Glutamatergic neuron (in vitro differentiated cells): ENCODE measurements at regions not wholly inside any gene's neighbourhood (a gene's known extent, or its start where the extent isn't known, plus 50 kb on each side); places are given as distances from the start of the nearest gene placed in this dataset.

Experiments used
- DNase-seq: peaks from one replicate; pipeline ENCODE4 v3.0.0; 2022
- H3K27ac Mint-ChIP-seq: one replicate; pipeline ENCODE4 v1.8.0; 2020; ENCODE audit warnings: mild to moderate bottlenecking, mixed read lengths, inconsistent platforms; ENCODE audit not compliant: unreplicated experiment
- H3K27me3 Mint-ChIP-seq: one replicate; pipeline ENCODE4 v1.8.0; 2020; ENCODE audit warnings: mild to moderate bottlenecking, moderate library complexity, mixed read lengths, inconsistent platforms; ENCODE audit not compliant: unreplicated experiment
- H3K36me3 Mint-ChIP-seq: one replicate; pipeline ENCODE4 v1.8.0; 2020; ENCODE audit warnings: mild to moderate bottlenecking, mixed read lengths, inconsistent platforms; ENCODE audit not compliant: unreplicated experiment
- H3K4me1 Mint-ChIP-seq: one replicate; pipeline ENCODE4 v1.8.0; 2020; ENCODE audit warnings: mild to moderate bottlenecking, low read depth, mixed read lengths, inconsistent platforms; ENCODE audit not compliant: unreplicated experiment
- H3K4me3 Mint-ChIP-seq: one replicate; pipeline ENCODE4 v1.8.0; 2020; ENCODE audit warnings: mild to moderate bottlenecking, mixed read lengths, inconsistent platforms; ENCODE audit not compliant: unreplicated experiment
- H3K9me3 Mint-ChIP-seq: one replicate; pipeline ENCODE4 v1.8.0; 2020; ENCODE audit warnings: mild to moderate bottlenecking, moderate library complexity, mixed read lengths, inconsistent platforms; ENCODE audit not compliant: unreplicated experiment
- TF ChIP-seq, protein P1 (sequence below): fragments of 200-600 bp; sonication (generic); IDR thresholded peaks from one replicate; pipeline ENCODE4 v1.5.0; 2021; ENCODE audit not compliant: partially characterized antibody, unreplicated experiment

DNA sequence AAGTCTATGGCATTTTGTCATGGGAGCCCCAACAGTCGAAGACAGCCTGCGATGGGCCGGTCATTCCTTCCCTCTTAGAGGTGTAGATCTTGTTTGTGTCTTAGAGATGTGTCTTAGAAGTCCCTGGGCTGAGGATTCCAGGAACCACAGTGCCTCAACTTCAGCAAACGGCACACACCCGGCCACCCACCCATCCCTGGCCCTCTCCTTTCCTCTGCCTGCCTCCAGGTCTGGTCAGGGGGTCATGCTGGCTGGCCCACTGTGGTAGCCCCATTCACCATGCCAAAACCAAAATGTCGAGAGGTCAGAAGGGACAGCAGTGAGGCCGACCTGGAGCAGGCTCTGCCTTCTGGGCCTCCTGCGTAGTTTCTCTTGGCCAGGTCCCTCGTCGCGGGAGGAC, 857.9 kb downstream of the TBC1D22A start:
- no peak for DNase-seq
- Mint-ChIP-seq H3K4me1 (no peaks in the 10 kb centered on the region), H3K27ac (no peak overlapping the region), H3K36me3 (peaks cover 13% of the 10 kb centered on the region), H3K27me3 (peaks cover 3% of the 10 kb centered on the region), H3K4me3 (no peak overlapping the region), H3K9me3 (peaks cover 26% of the 10 kb centered on the region)
- TF ChIP-seq, protein P1, sequence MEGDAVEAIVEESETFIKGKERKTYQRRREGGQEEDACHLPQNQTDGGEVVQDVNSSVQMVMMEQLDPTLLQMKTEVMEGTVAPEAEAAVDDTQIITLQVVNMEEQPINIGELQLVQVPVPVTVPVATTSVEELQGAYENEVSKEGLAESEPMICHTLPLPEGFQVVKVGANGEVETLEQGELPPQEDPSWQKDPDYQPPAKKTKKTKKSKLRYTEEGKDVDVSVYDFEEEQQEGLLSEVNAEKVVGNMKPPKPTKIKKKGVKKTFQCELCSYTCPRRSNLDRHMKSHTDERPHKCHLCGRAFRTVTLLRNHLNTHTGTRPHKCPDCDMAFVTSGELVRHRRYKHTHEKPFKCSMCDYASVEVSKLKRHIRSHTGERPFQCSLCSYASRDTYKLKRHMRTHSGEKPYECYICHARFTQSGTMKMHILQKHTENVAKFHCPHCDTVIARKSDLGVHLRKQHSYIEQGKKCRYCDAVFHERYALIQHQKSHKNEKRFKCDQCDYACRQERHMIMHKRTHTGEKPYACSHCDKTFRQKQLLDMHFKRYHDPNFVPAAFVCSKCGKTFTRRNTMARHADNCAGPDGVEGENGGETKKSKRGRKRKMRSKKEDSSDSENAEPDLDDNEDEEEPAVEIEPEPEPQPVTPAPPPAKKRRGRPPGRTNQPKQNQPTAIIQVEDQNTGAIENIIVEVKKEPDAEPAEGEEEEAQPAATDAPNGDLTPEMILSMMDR: no peak

- Mint-ChIP-seq H3K27ac (no peak overlapping the region), H3K36me3 (peaks cover 13% of the 10 kb centered on the region), H3K4me3 (no peak overlapping the region), H3K9me3 (peaks cover 28% of the 10 kb centered on the region), H3K27me3 (peaks cover 3% of the 10 kb centered on the region), H3K4me1 (no peaks in the 10 kb centered on the region)
- TF ChIP-seq, protein P1: no peak
- no peak for DNase-seq
Observed at GRCh38 chr22:47619631-47620030, 857.2 kb downstream of the TBC1D22A start.

DNA sequence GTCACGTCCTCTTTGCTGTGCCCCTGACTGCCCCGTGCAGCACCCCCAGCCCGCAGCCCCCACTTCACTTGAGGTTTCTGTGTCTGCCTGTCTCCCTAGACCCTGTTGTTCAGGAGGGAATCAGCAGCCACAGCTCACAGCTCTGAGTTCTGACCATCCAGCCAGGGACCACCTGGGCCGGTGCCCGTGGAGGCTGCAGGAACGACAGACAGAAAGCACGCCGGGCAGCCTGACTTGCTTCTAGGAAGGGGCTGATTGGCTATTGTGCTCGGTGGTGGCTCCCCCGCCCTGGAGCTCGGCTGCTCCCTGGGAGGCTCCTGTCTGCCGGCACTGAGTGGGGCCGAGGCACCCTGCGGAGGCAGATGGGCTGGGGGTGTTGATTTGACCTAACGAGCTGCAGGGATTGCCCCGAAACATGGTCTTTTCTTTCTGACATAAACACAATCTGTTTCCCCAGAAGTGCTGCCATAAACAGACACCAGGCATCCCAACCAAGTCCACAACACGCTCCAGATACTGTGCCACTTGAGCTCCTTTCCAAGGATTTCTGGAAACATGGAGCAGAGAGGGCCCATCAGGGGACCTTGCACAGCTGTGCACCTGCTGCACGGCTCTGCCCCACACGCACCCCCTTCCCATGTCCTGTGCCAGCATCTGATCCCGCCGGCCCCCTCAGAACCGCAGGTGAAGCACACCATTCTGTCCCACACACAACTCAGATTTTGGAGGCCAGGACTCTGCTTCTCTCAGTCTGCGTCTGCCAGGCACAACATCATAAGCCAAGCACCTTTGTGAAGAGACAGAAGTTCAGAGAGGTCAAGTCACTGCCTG, 855.9 kb downstream of the TBC1D22A start:
- peaks cover 30% of the 10 kb centered on the region for H3K9me3 Mint-ChIP-seq

GRCh38 chr22:47617186-47617585, 854.7 kb downstream of the TBC1D22A start:
- TF ChIP-seq, protein P1: no peak
- Mint-ChIP-seq H3K27me3 (peaks cover 5% of the 10 kb centered on the region), H3K27ac (no peak overlapping the region), H3K4me1 (no peaks in the 10 kb centered on the region), H3K4me3 (no peak overlapping the region), H3K9me3 (peaks cover 32% of the 10 kb centered on the region), H3K36me3 (peaks cover 9% of the 10 kb centered on the region)
- DNase-seq: no peak

More for the DNA sequence above, 855.9 kb downstream of the TBC1D22A start:
- no peak for DNase-seq
- Mint-ChIP-seq H3K4me3 (no peak overlapping the region), H3K36me3 (peaks cover 13% of the 10 kb centered on the region), H3K27me3 (peaks cover 8% of the 10 kb centered on the region), H3K27ac (no peak overlapping the region), H3K4me1 (no peaks in the 10 kb centered on the region)
- TF ChIP-seq, protein P1: no peak

- peaks cover 7% of the 10 kb centered on the region for H3K27me3 Mint-ChIP-seq
- peaks cover 34% of the 10 kb centered on the region for H3K9me3 Mint-ChIP-seq
- H3K27ac Mint-ChIP-seq: no peak overlapping the region
- no peak for DNase-seq
- TF ChIP-seq, protein P1: no peak
- H3K4me1 Mint-ChIP-seq: no peaks in the 10 kb centered on the region
- H3K4me3 Mint-ChIP-seq: no peak overlapping the region
- H3K36me3 Mint-ChIP-seq: peaks cover 8% of the 10 kb centered on the region
Observed at GRCh38 chr22:47616396-47617020, 854.1 kb downstream of the TBC1D22A start.
